Colonic mucosa (tissue), 4 donors: ENCODE measurements at regions not wholly inside any gene's neighbourhood (a gene's known extent, or its start where the extent isn't known, plus 50 kb on each side); places are given as distances from the start of the nearest gene placed in this dataset.

Source experiments
- DNase-seq: peaks from one replicate; pipeline ENCODE4 v3.0.0-alpha.2; 2020
- H3K27ac ChIP-seq: fragments of 200-600 bp; one replicate; pipeline ENCODE4 v1.8.0; 2021
- H3K27me3 ChIP-seq: fragments of 200-600 bp; one replicate; pipeline ENCODE4 v1.8.0; 2021
- H3K36me3 ChIP-seq: fragments of 200-600 bp; one replicate; pipeline ENCODE4 v1.8.0; 2021
- H3K4me1 ChIP-seq: fragments of 200-600 bp; one replicate; pipeline ENCODE4 v1.8.0; 2021; ENCODE audit warnings: mild to moderate bottlenecking
- H3K4me3 ChIP-seq: fragments of 200-600 bp; one replicate; pipeline ENCODE4 v1.8.0; 2021
- H3K9ac ChIP-seq, 2 donors: one replicate each; pipeline ENCODE4 v1.7.0; 2013; ENCODE audit warnings: control low read depth in 2 of 2, low read depth in 2 of 2, low read length in 2 of 2
- H3K9me3 ChIP-seq: fragments of 200-600 bp; one replicate; pipeline ENCODE4 v1.8.0; 2021
- CTCF ChIP-seq: fragments of 200-600 bp; IDR thresholded peaks from one replicate; pipeline ENCODE4 v1.8.0; 2022; ENCODE audit warnings: antibody characterized with exemption, mild to moderate bottlenecking
- intact Hi-C: fragments of 100-400 bp; cut with DNase I; formaldehyde crosslinking; loops from one replicate; pipeline ENCODE4 v1.14.1; 2022
- donor health status: healthy.
- donor health status: DM: no; HTN: no; CAD: no.
- donor health status: DM: no; HTN: no; CAD: no.

DNA sequence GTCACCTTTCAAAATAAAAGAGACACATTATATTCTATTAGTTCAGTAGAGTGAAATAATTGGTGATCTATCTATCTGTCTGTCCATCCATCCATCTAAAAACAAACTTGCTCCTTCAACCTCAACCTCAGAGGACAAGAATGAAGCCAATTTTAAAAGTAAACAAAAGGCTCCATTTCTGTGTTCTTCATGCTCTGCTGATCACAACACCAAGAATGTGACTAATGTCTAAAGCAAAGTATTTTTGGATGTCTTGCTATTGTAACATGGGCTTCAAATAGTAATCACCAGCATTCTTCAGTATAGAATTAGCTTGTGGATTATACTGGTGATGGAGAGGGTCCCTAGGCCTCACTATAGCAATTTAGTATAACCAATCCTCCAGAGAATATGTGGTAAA lies 1304.4 kb downstream of the MAT2B start:
- H3K4me3 ChIP-seq, result no peak overlapping the region

DNA sequence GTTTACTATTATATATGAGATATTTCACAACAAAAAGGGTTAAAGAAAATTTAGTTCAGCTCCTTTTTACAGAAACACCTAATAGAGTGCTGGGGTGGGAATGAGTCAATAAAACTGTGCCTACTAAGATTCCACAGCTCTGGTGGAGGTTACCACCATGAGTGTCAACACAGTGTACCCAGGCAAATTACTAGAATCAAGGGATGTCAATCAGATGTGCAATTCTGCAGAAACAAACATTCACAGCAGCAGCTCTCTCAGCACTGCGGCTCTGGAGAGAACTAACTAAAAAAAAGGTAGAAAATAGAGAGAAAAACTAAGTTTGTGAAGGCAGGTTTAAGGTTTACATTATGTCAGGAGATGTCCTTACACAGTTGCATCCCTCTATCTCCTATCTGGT lies 1313.0 kb downstream of the MAT2B start:
- Histone ChIP-seq H3K9ac (no peak overlapping the region), H3K9me3 (no peaks in the 10 kb centered on the region), H3K36me3 (no peaks in the 10 kb centered on the region), H3K27ac (no peak overlapping the region), H3K4me3 (no peak overlapping the region), H3K27me3 (no peaks in the 10 kb centered on the region), H3K4me1 (no peaks in the 10 kb centered on the region)
- DNase-seq, result no peak
- intact Hi-C loops, result no loop called here
- TF ChIP-seq CTCF, result no peak

More for the DNA sequence above, 1304.4 kb downstream of the MAT2B start:
- no peak for TF ChIP-seq CTCF
- H3K36me3 ChIP-seq, result no peaks in the 10 kb centered on the region
- intact Hi-C loops, result no loop called here
- no peak overlapping the region for H3K27ac ChIP-seq
- no peaks in the 10 kb centered on the region for H3K9me3 ChIP-seq
- no peaks in the 10 kb centered on the region for H3K4me1 ChIP-seq
- no peaks in the 10 kb centered on the region for H3K27me3 ChIP-seq
- H3K9ac ChIP-seq, result no peak overlapping the region
- DNase-seq, result no peak

GRCh38 chr5:164824671-164825070 lies 1319.3 kb downstream of the MAT2B start:
- no peaks in the 10 kb centered on the region for H3K4me1 ChIP-seq
- H3K9me3 ChIP-seq, result no peaks in the 10 kb centered on the region
- TF ChIP-seq CTCF, result no peak
- no peak overlapping the region for H3K4me3 ChIP-seq
- H3K27me3 ChIP-seq, result no peaks in the 10 kb centered on the region
- no peak for DNase-seq
- intact Hi-C loops, result no loop called here
- no peak overlapping the region for H3K27ac ChIP-seq
- H3K9ac ChIP-seq, result no peak overlapping the region
- no peaks in the 10 kb centered on the region for H3K36me3 ChIP-seq

DNA sequence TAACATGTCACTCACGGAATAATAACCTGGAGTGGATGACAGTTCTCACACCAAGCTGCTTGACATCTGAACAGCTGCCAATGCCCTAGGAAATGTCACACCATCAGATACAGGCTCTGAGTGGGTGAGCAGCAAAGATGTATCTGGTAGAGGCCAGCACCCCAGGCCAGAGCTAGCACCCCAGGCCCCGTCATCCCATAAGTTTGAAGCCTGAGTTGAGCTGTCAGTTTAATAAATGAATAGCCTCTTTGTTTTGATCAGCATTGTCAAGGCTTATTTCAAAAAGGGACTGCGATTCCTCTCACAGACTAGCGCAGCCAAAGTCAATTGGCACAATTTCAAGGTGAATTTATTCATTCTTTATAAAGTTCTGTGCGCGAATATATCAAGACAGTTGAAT lies 1327.1 kb downstream of the MAT2B start:
- TF ChIP-seq CTCF, result no peak
- Histone ChIP-seq H3K36me3 (no peaks in the 10 kb centered on the region), H3K27me3 (no peaks in the 10 kb centered on the region), H3K4me1 (no peaks in the 10 kb centered on the region), H3K9ac (no peak overlapping the region), H3K4me3 (no peak overlapping the region), H3K9me3 (no peaks in the 10 kb centered on the region), H3K27ac (no peak overlapping the region)
- intact Hi-C loops, result no loop called here
- DNase-seq, result no peak

DNA sequence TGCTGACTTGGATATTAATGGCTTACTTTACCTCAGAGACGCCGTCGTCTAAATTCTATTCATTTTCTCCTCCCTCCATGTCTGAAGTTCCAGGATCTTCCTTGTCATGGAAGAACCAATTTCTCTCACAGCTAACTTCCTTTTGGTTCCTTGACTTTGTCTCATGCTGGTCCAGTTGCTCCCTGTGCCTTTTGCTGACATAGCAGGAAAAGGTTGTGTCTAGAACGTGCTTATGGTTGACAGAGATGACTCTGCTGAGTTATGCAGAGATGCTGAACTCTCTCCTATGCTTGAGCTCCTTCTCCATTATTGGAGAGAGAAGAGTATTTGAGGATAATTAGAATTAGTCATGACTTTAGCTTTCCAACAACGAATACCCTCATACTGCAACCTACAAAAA lies 1338.9 kb downstream of the MAT2B start:
- Histone ChIP-seq H3K9me3 (no peaks in the 10 kb centered on the region), H3K27ac (no peak overlapping the region), H3K27me3 (no peaks in the 10 kb centered on the region), H3K4me3 (no peak overlapping the region), H3K4me1 (no peaks in the 10 kb centered on the region), H3K36me3 (no peaks in the 10 kb centered on the region), H3K9ac (no peak overlapping the region)
- intact Hi-C loops, result no loop called here
- no peak for TF ChIP-seq CTCF
- no peak for DNase-seq

DNA sequence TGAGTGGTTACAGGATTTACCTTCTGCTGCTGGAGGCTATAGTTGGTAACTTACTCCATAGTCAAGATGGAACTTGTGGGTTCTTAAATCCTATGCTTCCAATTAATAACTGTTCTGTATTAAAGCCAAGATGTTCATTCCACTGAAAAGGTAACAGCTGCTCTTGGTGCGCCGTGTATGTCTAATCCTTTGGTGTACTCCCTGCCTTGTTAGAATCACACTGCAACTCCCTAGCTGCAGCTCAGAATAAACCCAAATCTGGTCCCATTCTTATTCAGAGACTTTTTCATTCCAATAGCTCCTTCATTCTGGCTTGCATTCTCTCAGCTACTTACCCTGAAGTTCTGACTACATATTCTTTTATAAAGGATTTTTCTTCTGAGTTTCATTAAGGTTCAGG lies 1355.5 kb downstream of the MAT2B start:
- H3K27me3 ChIP-seq, result no peaks in the 10 kb centered on the region

More for the DNA sequence above, 1355.5 kb downstream of the MAT2B start:
- Histone ChIP-seq H3K9me3 (no peaks in the 10 kb centered on the region), H3K4me1 (no peaks in the 10 kb centered on the region), H3K36me3 (no peaks in the 10 kb centered on the region), H3K4me3 (no peak overlapping the region), H3K27ac (no peak overlapping the region), H3K9ac (no peak overlapping the region)
- intact Hi-C loops, result no loop called here
- DNase-seq, result no peak
- TF ChIP-seq CTCF, result no peak
